DND-41 (cell line): ENCODE measurements at regions not wholly inside any gene's neighbourhood (a gene's known extent, or its start where the extent isn't known, plus 50 kb on each side); places are given as distances from the start of the nearest gene placed in this dataset.

Source experiments
- ATAC-seq: fragments of 200-7000 bp; cut with Tn5 transposase; 3 replicates; pipeline ENCODE4 v1.9.1; 2021; ENCODE audit warnings: low read depth; ENCODE audit not compliant: insufficient read depth
- DNase-seq: peaks from one replicate; pipeline ENCODE4 v3.0.0-alpha.2; 2020
- H2AFZ ChIP-seq: 2 replicates; pipeline ENCODE4 v1.6.0; 2012; ENCODE audit warnings: low read depth, low read length
- H3K27ac ChIP-seq: 2 replicates; pipeline ENCODE4 v1.5.1; 2012; ENCODE audit warnings: low read length, inconsistent platforms
- H3K27me3 ChIP-seq: fragments of 200-600 bp; sonication (generic); 2 replicates; pipeline ENCODE4 v1.6.0; 2012; ENCODE audit warnings: low read length, mild to moderate bottlenecking, inconsistent platforms; ENCODE audit not compliant: insufficient read depth, poor library complexity
- H3K36me3 ChIP-seq: 2 replicates; pipeline ENCODE4 v1.5.1; 2012; ENCODE audit warnings: low read length, inconsistent platforms; ENCODE audit not compliant: insufficient read depth
- H3K4me1 ChIP-seq: 2 replicates; pipeline ENCODE4 v1.5.1; 2012; ENCODE audit warnings: mild to moderate bottlenecking, low read length; ENCODE audit not compliant: insufficient read depth
- H3K4me2 ChIP-seq: 2 replicates; pipeline ENCODE4 v1.6.0; 2012; ENCODE audit warnings: mild to moderate bottlenecking, moderate library complexity, low read length, inconsistent platforms; ENCODE audit not compliant: insufficient read depth
- H3K4me3 ChIP-seq, 2 experiments: fragments of 200-600 bp in 1 of 2; shearing (Covaris generic) in 1 of 2; 2 replicates each; pipeline ENCODE4 v1.5.1; 2012 to 2016; ENCODE audit warnings: inconsistent platforms in 2 of 2, low read length in 2 of 2, mild to moderate bottlenecking in 2 of 2, low read depth in 1 of 2, moderate library complexity in 1 of 2
- H3K79me2 ChIP-seq: 2 replicates; pipeline ENCODE4 v1.6.0; 2012; ENCODE audit warnings: low read length, inconsistent platforms; ENCODE audit not compliant: insufficient read depth
- H3K9ac ChIP-seq: 2 replicates; pipeline ENCODE4 v1.6.0; 2012; ENCODE audit warnings: low read depth, mild to moderate bottlenecking, inconsistent platforms, low read length, moderate library complexity
- H3K9me3 ChIP-seq: 2 replicates; pipeline ENCODE4 v1.5.1; 2012; ENCODE audit warnings: low read length, moderate library complexity, mild to moderate bottlenecking, inconsistent platforms; ENCODE audit not compliant: insufficient read depth, severe bottlenecking
- H4K20me1 ChIP-seq: 2 replicates; pipeline ENCODE4 v1.6.0; 2012; ENCODE audit warnings: low read length; ENCODE audit not compliant: insufficient read depth
- EZH2 ChIP-seq: IDR thresholded peaks from 3 replicates; pipeline ENCODE4 v1.6.1; 2012; ENCODE audit warnings: borderline replicate concordance, low read depth, mild to moderate bottlenecking, moderate library complexity, low read length, inconsistent platforms; ENCODE audit not compliant: severe bottlenecking
- TF ChIP-seq, protein P1 (sequence below): IDR thresholded peaks from 2 replicates; pipeline ENCODE4 v1.5.1; 2012; ENCODE audit warnings: borderline replicate concordance, low read length, moderate library complexity, mild to moderate bottlenecking; ENCODE audit not compliant: poor library complexity, severe bottlenecking; ENCODE audit errors: extremely low read depth

DNA sequence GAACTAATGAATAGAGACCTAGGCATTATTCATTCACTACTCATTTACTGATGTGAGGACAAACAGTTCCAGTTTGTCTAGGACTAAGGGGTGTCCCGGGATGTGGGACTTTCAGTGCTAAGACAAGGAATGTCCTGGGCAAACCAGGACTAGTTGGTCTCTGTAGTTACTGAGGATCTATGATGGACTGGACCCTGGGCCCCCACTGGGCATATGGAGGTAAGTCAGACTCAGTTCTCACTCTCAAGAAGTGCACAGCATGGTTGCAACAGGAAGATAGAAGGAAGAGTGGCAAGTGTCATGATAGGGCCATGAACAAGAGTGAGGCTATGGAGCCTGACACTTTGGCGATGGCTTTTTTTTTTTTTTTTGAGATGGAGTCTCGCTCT, 128.2 kb downstream of the MYCN start:
- Histone ChIP-seq H4K20me1 (no peaks in the 10 kb centered on the region), H3K27me3 (no peaks in the 10 kb centered on the region), H3K9ac (no peak overlapping the region), H3K36me3 (no peaks in the 10 kb centered on the region), H3K4me1 (no peaks in the 10 kb centered on the region), H3K4me3 (no peak overlapping the region), H3K4me2 (no peak overlapping the region), H3K27ac (no peak overlapping the region), H3K9me3 (no peaks in the 10 kb centered on the region), H2AFZ (no peak overlapping the region), H3K79me2 (no peaks in the 10 kb centered on the region)
- TF ChIP-seq, protein P1, sequence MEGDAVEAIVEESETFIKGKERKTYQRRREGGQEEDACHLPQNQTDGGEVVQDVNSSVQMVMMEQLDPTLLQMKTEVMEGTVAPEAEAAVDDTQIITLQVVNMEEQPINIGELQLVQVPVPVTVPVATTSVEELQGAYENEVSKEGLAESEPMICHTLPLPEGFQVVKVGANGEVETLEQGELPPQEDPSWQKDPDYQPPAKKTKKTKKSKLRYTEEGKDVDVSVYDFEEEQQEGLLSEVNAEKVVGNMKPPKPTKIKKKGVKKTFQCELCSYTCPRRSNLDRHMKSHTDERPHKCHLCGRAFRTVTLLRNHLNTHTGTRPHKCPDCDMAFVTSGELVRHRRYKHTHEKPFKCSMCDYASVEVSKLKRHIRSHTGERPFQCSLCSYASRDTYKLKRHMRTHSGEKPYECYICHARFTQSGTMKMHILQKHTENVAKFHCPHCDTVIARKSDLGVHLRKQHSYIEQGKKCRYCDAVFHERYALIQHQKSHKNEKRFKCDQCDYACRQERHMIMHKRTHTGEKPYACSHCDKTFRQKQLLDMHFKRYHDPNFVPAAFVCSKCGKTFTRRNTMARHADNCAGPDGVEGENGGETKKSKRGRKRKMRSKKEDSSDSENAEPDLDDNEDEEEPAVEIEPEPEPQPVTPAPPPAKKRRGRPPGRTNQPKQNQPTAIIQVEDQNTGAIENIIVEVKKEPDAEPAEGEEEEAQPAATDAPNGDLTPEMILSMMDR, result no peak
- TF ChIP-seq EZH2, result no peak
- DNase-seq, result no peak
- no peak for ATAC-seq

DNA sequence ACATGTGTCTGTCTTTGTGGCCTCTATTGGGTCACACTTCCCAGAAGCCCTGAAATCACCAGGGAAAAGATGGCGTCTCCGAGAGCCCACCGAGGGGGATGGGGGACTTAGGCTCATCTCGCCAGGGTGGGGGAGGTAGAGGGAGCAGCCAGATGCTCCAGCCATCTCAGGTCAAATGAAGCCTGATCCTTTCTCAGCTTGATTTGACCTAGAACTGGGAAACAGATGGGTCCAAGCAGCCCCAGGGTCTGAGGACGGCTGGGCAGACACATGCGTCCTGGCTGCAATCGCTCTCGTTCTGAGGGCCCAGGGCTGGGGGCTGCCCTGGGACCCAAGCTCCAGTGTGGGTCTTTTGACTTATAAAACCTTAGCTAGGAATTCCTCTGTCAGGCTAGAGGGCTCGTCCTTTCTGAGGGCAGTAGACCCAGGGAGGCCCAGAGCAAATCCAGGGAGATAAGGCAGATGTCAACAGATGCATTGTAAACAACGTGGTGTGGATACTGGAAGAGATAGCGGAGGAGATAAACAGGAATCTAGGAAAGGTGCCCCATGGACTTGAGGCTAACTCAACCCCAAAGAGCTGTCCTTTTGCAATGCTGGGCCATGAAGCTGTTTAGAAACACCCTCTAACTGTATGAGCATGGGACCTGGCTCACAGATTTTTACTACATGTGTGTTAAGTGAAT, 127.7 kb downstream of the MYCN start:
- no peak for TF ChIP-seq EZH2
- TF ChIP-seq, protein P1, result no peak
- H3K27ac ChIP-seq, result no peak overlapping the region
- H3K4me1 ChIP-seq, result no peaks in the 10 kb centered on the region
- H3K36me3 ChIP-seq, result no peaks in the 10 kb centered on the region
- no peak overlapping the region for H2AFZ ChIP-seq
- H3K9me3 ChIP-seq, result peaks cover 4% of the 10 kb centered on the region
- H3K4me2 ChIP-seq, result no peak overlapping the region
- H4K20me1 ChIP-seq, result no peaks in the 10 kb centered on the region
- ATAC-seq (no peak), DNase-seq (no peak)
- H3K79me2 ChIP-seq, result no peaks in the 10 kb centered on the region
- no peak overlapping the region for H3K4me3 ChIP-seq
- no peaks in the 10 kb centered on the region for H3K27me3 ChIP-seq
- H3K9ac ChIP-seq, result no peak overlapping the region

GRCh38 chr2:16067444-16067843, 127.1 kb downstream of the MYCN start:
- Histone ChIP-seq H4K20me1 (no peaks in the 10 kb centered on the region), H3K4me1 (no peaks in the 10 kb centered on the region), H2AFZ (no peak overlapping the region), H3K27ac (no peak overlapping the region), H3K4me3 (no peak overlapping the region), H3K4me2 (no peak overlapping the region), H3K9ac (no peak overlapping the region), H3K27me3 (no peaks in the 10 kb centered on the region), H3K79me2 (no peaks in the 10 kb centered on the region), H3K9me3 (peaks cover 10% of the 10 kb centered on the region), H3K36me3 (no peaks in the 10 kb centered on the region)
- TF ChIP-seq, protein P1, result no peak
- no peak for TF ChIP-seq EZH2
- no peak for DNase-seq
- no peak for ATAC-seq

DNA sequence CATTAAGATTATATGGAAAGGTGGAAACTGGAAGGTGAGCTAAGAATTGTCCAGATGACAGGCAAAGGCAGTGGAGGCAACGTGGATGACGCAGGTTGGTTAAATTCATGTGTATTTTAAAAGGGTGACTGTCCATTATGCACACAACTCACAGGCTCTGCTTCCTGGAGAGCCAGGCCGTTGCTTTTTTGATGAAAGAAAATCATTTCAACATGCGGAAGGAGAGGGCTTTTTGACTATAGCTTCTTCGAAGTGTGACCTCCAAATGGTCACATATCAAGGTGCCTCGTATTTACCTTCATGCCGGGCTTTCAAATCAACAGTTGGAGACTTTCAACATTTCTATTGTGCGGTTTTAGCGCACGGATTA, 126.7 kb downstream of the MYCN start:
- Histone ChIP-seq H2AFZ (no peak overlapping the region), H3K27me3 (no peaks in the 10 kb centered on the region), H3K79me2 (no peaks in the 10 kb centered on the region), H3K4me3 (no peak overlapping the region), H3K27ac (no peak overlapping the region), H3K4me1 (no peaks in the 10 kb centered on the region), H3K36me3 (no peaks in the 10 kb centered on the region), H3K9me3 (peaks cover 10% of the 10 kb centered on the region), H3K4me2 (no peak overlapping the region), H3K9ac (no peak overlapping the region), H4K20me1 (no peaks in the 10 kb centered on the region)
- TF ChIP-seq EZH2, result no peak
- TF ChIP-seq, protein P1, result no peak
- ATAC-seq, result no peak
- DNase-seq, result no peak
